Peyer's patch (tissue), 4 donors: ENCODE measurements at regions not wholly inside any gene's neighbourhood (a gene's known extent, or its start where the extent isn't known, plus 50 kb on each side); places are given as distances from the start of the nearest gene placed in this dataset.

Source experiments
- DNase-seq, 3 donors: peaks; one replicate each; pipeline ENCODE4 v3.0.0-alpha.2; 2017 to 2019
- H3K27ac ChIP-seq, 4 donors: fragments of 200-600 bp; sonication (generic); one replicate each; pipeline ENCODE4 v1.5.1; 2016 to 2019
- H3K27me3 ChIP-seq, 2 donors: fragments of 200-600 bp; sonication (generic); one replicate each; pipeline ENCODE4 v1.5.1; 2019
- H3K36me3 ChIP-seq, 3 donors: fragments of 200-600 bp; sonication (generic); one replicate each; pipeline ENCODE4 v1.5.1; 2016 to 2019
- H3K4me1 ChIP-seq, 4 donors: fragments of 200-600 bp; sonication (generic); one replicate each; pipeline ENCODE4 v1.5.1; 2016 to 2019
- H3K4me3 ChIP-seq, 4 donors: fragments of 200-600 bp; sonication (generic); 1 replicate in 3 of 4; 2 replicates in 1 of 4; pipeline ENCODE4 v1.5.1; 2016 to 2019; ENCODE audit warnings: mild to moderate bottlenecking in 1 of 4
- H3K9me3 ChIP-seq, 4 donors: fragments of 200-600 bp; sonication (generic); one replicate each; pipeline ENCODE4 v1.5.1; 2016 to 2019; ENCODE audit warnings: mild to moderate bottlenecking in 1 of 4
- POLR2A ChIP-seq, 2 donors: fragments of 450-650 bp; IDR thresholded peaks; one replicate each; pipeline ENCODE4 v1.5.1; 2017; ENCODE audit warnings: antibody characterized with exemption in 2 of 2, mild to moderate bottlenecking in 2 of 2, moderate library complexity in 2 of 2
- TF ChIP-seq, protein P1 (sequence below), 6 experiments: fragments of 450-650 bp in 4 of 6; fragments of 200-600 bp in 2 of 6; sonication (generic) in 1 of 6; IDR thresholded peaks; one replicate each; pipeline ENCODE4 v1.5.1; 2017 to 2019; ENCODE audit warnings: antibody characterized with exemption in 6 of 6, mild to moderate bottlenecking in 3 of 6, moderate library complexity in 1 of 6

- Histone ChIP-seq H3K4me3 (no peak overlapping the region), H3K36me3 (no peaks in the 10 kb centered on the region), H3K9me3 (no peaks in the 10 kb centered on the region), H3K27ac (no peak overlapping the region), H3K27me3 (no peaks in the 10 kb centered on the region), H3K4me1 (no peaks in the 10 kb centered on the region)
- no peak for DNase-seq
- TF ChIP-seq, protein P1, sequence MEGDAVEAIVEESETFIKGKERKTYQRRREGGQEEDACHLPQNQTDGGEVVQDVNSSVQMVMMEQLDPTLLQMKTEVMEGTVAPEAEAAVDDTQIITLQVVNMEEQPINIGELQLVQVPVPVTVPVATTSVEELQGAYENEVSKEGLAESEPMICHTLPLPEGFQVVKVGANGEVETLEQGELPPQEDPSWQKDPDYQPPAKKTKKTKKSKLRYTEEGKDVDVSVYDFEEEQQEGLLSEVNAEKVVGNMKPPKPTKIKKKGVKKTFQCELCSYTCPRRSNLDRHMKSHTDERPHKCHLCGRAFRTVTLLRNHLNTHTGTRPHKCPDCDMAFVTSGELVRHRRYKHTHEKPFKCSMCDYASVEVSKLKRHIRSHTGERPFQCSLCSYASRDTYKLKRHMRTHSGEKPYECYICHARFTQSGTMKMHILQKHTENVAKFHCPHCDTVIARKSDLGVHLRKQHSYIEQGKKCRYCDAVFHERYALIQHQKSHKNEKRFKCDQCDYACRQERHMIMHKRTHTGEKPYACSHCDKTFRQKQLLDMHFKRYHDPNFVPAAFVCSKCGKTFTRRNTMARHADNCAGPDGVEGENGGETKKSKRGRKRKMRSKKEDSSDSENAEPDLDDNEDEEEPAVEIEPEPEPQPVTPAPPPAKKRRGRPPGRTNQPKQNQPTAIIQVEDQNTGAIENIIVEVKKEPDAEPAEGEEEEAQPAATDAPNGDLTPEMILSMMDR (IDR thresholded peaks at IDR 0.05): no peak
Observed at GRCh38 chr4:46649390-46649789, 259.5 kb upstream of the GABRA2 start.

GRCh38 chr4:46648088-46648744 lies 258.3 kb upstream of the GABRA2 start:
- H3K9me3 ChIP-seq: no peaks in the 10 kb centered on the region
- no peak overlapping the region for H3K4me3 ChIP-seq
- H3K27ac ChIP-seq: no peak overlapping the region
- H3K36me3 ChIP-seq: no peaks in the 10 kb centered on the region
- no peaks in the 10 kb centered on the region for H3K4me1 ChIP-seq
- DNase-seq: peak in 1 of 3 donors; percentile 58
- no peaks in the 10 kb centered on the region for H3K27me3 ChIP-seq
- TF ChIP-seq, protein P1 (IDR thresholded peaks at IDR 0.05): peak in 4 of 6 experiments; percentile 17 to 74 (median 60)
- TF ChIP-seq POLR2A (IDR thresholded peaks at IDR 0.05): no peak

DNA sequence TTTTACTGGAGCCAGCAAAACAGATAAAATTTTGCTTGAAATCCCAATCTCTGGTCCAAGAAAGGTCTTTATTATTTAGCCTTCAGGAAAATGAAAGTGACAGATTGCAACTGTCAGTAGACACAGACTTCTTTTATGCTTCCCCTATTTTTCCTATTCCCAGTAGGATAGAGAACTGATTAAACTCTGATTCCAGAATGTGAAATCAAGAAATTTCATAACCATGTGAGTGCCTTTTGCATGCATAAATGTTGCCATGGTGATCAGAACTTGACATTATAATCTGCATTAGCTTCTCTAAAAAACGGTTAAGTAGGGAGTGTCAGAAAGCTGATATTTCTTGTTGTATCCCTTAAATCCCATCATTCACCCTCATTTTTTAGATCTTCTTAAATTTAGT lies 255.2 kb upstream of the GABRA2 start:
- no peaks in the 10 kb centered on the region for H3K36me3 ChIP-seq
- no peaks in the 10 kb centered on the region for H3K4me1 ChIP-seq
- H3K9me3 ChIP-seq: no peaks in the 10 kb centered on the region
- DNase-seq: no peak
- no peak overlapping the region for H3K27ac ChIP-seq
- H3K27me3 ChIP-seq: no peaks in the 10 kb centered on the region
- TF ChIP-seq, protein P1 (IDR thresholded peaks at IDR 0.05): no peak
- no peak for TF ChIP-seq POLR2A (IDR thresholded peaks at IDR 0.05)
- H3K4me3 ChIP-seq: no peak overlapping the region
